ENCODE measurements at regions not wholly inside any gene's neighbourhood (a gene's known extent, or its start where the extent isn't known, plus 50 kb on each side); places are given as distances from the start of the nearest gene placed in this dataset.
"Not testable (repeated sequence)": the region's sequence is repeated elsewhere in the genome, so short reads cannot be mapped to it uniquely, and the experiment has no call there.

DNA sequence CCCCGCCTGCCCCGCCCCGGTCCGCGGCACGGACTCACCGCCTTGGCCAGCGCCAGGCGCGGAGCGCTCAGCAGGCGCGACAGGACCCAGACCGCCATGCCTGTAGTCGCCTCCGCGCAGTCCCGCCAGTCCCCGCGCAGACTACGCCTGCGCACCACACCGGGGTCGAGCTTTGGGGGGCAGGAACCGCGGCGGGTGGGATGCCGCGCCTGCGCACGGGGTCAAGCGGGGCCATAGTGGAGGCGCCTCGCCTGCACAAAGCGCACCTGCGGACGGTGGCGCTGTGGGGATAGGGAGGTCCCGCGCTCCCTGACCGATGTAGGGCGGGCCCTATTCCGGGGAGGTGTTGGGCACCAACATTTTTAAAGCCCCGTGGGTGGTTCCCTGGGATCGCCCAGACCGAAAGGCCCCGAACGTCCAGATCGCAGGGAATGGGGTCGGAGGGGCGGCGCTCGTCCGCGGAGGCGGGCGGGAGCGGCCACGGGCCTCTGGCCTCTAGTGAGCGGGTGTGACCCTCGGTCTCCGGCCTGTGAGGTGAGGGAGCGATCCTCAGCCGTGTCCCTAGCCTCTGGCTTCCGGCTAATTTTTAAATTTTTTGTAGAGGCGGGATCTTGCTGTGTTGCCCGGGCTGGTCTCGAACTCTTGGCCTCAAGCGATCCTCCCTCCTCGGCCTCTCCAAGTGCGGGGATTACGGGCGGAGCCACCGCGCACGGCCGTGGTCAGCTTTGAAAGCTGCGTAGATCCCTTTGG lies 70.8 kb upstream of the LPCAT1 start:
- DNase-seq (ENCODE audit: low read depth): peak; percentile 34

GRCh38 chr5:1593903-1594356 lies 70.2 kb upstream of the LPCAT1 start:
- no peak for DNase-seq (ENCODE audit: low read depth)

DNA sequence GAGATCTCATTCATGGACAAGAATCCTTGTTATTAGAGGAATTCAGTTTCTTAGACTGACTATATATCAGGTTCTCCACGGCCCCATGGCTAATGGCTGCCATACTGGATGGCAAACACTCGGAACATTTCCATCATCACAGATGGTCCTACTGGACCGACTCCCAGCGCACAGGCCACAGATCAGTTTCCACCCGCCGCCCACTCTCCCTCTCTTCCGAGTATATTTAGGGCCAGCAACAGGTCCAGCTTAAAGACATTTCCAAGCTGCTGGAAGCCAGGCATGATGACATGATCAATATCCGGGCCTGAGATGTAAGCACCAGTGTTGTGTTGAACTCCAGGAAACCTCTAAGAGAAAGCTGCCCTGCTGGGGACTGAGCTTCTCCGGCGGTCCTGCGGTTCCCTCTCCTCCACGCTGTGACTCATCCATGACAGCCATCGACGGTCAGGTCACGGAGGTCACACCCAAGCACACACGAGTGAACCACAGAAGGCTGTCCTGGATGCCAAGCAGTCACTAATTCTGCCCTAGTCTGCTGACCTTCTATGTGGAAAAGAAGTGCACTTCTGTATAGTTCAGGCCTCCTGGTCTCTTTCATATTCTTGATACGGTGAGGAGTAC lies 64.4 kb upstream of the LPCAT1 start:
- DNase-seq (ENCODE audit: low read depth): not testable (repeated sequence)

- not testable (repeated sequence) for DNase-seq (ENCODE audit: low read depth)
These were observed 59.5 kb upstream of the LPCAT1 start for GRCh38 chr5:1583081-1583875.

DNA sequence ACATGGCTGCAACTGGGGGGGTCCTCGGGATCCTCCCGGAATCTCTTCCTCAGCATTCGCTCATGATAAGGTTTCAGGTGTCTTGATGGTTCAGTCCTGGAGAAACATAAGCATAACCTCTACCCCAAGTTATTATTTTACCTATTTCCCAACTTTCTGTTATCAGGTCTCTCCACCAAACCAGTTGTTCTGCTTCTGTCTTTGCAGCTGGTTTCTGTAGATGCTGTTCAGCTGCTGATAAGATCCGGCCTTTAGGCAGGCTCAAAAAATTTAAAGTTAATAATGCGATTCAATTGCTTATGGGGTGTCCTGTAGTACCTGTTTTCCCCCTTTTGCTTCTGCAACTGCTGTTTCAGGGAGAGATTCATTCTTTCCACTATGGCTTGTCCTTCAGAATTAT lies 55.6 kb upstream of the LPCAT1 start:
- not testable (repeated sequence) for DNase-seq (ENCODE audit: low read depth)

DNA sequence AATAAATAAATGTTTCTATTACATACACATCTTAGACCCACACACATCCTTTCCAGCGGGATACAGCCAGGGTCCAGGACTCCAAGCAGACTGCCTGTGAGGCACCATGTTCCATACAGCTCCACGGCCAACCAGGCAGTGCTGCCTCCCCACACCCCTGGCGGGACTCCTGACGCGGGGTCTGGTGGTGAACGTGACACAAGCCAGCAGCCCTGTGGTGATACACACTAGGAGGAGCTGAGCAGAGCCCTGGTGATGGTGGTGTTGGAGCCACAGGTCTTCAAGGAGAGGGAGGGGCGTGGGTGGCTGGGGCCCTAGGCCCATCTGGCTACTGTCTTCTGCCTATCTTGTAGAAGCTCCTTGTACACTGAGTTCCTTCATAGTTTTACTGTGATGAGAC lies 53.1 kb upstream of the LPCAT1 start:
- DNase-seq (ENCODE audit: low read depth): not testable (repeated sequence)

- DNase-seq (ENCODE audit: low read depth): not testable (repeated sequence)
These were observed 52.4 kb upstream of the LPCAT1 start for GRCh38 chr5:1575991-1576714.

GRCh38 chr5:1575491-1575890 lies 51.7 kb upstream of the LPCAT1 start:
- DNase-seq (ENCODE audit: low read depth): not testable (repeated sequence)

GRCh38 chr5:1574023-1574318 lies 50.2 kb upstream of the LPCAT1 start:
- not testable (repeated sequence) for DNase-seq (ENCODE audit: low read depth)

- DNase-seq (ENCODE audit: low read depth): not testable (repeated sequence)
These were observed 49.7 kb upstream of the LPCAT1 start for GRCh38 chr5:1573217-1574022.
